Activated T-cell treated with anti-CD3 and anti-CD28 coated beads, Interleukin-2, amount 50 U/mL, for 48 hours (primary cell): ENCODE measurements at regions not wholly inside any gene's neighbourhood (a gene's known extent, or its start where the extent isn't known, plus 50 kb on each side); places are given as distances from the start of the nearest gene placed in this dataset.
"Not testable (repeated sequence)": the region's sequence is repeated elsewhere in the genome, so short reads cannot be mapped to it uniquely, and the experiment has no call there.

ENCODE experiments used
- DNase-seq, 2 experiments: peaks; one replicate each; pipeline ENCODE4 v3.0.0-alpha.2; 2020

- DNase-seq = no peak
These were observed 117.5 kb upstream of the COL1A2 start for GRCh38 chr7:94277236-94277635.

DNA sequence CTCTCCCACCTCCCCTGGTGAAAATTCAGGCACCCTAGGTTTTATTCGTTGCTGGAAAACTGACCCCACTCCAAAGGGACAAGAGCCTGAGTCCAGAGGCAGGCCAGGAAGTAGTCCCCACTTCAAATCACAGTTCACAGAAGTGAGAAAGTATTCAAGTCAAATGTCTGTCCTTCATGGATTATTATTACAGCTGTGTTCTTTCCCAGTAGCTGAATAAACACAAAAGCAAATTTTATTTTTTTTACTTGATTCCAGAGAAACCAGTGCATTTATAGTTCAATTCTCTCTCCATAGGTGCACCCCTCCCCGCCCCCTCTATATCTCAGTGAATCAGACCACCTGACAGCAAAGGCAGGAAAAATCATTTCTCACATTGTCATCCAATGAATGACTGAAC, 113.8 kb upstream of the COL1A2 start:
- DNase-seq = no peak

DNA sequence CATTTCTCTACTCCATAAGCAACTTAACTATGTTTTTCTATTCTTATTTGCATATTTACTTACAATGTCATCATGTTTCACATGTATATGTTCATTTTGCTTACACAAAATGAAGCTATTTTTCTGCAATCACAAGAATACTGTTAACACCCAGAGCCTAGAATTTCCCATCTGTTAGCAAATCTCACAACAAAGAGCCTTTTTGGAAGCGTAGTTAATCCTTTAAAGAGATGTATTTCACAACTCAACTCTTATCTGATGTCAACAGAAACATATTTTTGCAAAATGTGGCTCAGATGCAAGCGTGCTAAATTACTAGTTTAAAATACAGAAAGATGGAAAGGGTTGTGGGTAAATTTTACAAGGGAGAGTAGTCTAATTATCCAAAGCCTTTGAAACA, 110.6 kb upstream of the COL1A2 start:
- DNase-seq = no peak

- DNase-seq = no peak
These were observed 108.6 kb upstream of the COL1A2 start for GRCh38 chr7:94286111-94286510.

GRCh38 chr7:94288096-94288495, 106.6 kb upstream of the COL1A2 start:
- DNase-seq = no peak

DNA sequence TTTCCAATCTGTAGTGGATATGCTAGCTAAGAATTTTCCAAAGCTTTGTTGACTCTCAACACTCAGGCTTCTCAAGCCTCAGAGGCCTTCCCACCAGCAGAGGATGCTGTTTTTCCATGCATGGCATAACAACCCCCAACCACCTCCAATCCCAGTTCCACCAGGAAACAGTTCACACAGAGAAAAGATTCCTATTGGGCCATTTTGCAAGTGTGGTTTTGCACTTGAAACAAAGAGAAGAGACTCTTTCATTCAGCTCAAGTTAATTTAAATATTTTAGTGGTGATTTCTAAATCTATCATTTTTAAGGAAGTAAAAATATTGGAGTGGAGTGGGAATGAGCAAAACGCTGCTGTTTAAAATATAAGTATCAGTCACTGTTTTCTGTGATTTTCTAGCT, 105.6 kb upstream of the COL1A2 start:
- no peak for DNase-seq

DNA sequence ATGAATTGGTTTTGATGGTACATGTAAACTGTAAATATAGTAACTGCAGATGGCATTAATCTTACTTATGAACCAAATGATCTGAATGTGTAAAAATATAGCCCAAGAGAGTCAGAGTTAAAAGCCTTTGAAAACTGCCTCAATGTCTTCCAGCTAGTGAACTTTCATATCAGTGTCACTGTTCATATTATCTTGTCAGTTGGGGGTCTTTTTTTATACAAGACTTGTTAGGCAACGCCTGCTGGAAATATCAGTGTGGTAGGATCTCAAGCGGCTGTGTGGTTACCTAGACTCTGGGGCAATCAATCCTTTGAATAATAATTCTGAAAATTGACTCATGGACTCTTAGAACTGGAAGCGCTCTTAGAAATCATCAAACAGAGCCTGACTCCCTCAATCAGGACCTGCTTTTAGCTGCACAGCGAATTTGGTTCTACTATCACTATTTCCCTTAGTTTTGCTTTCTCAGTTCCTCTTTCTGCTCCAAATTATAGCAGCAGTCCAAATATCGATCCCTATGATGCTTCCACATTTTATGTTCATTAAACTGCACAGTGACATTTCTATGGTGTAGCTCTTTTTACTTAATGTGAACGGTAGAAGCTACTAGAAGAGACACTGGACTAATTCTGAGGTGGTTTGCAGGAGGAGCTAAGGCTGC, 100.1 kb upstream of the COL1A2 start:
- DNase-seq = no peak

DNA sequence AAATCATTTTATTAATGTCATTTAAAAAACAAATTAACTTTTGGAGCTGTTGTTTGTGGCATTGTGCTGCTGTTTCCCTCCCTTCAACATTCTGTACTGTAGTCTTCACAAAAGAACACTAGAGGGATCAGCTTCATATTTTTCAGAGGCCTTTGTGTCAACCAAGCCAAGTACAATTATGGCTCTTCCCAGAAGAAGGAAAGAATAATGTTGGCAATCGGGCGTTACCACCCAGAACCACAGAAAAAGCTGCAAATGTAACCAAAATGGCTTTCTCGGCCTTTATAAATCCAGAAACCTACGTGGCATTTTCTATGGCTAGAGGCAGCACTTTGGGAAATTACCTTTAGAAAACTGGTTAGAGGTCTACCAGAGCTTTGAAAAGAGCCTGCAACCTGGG, 98.8 kb upstream of the COL1A2 start:
- no peak for DNase-seq

DNA sequence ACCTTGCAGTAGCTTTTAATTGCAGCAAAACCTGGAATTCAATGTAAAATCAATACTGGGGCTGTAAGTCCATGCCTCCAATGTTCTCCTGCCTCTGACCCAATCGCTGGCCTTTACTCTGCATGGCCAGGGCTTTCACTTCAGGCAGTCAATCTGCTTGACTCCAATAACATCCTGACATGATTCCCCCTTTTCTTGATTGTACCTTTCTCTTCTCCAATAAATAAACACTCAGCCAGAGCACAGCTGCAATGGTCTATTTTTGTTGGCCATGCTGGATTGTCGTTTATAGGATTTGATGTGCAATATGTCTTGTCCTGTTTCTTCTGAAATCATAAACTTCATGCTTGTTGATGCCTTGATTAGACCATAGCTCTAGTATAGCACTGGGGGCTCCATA, 97.8 kb upstream of the COL1A2 start:
- DNase-seq = no peak

DNA sequence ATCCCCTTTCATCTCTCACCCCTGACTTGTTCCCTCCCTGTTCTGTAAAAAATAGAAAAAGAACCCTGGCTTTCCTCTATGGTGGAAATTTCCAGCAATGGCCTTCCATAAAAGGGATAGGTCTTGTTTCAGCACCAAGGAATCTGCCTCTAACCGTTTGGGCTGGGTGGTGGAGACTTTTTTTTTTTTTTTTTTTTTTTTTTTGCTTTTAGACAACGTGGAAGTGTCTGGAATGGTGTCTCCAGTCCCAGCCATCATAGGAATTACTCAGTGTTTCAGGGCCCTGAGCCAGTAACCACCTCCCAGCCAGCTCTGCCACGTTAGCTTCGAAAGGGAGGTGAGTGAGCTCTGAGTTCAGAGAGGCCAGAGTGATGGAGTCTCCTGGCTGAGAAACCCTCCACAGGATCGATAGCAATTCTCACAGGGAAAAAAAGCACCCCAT, 97.3 kb upstream of the COL1A2 start:
- no peak for DNase-seq

DNA sequence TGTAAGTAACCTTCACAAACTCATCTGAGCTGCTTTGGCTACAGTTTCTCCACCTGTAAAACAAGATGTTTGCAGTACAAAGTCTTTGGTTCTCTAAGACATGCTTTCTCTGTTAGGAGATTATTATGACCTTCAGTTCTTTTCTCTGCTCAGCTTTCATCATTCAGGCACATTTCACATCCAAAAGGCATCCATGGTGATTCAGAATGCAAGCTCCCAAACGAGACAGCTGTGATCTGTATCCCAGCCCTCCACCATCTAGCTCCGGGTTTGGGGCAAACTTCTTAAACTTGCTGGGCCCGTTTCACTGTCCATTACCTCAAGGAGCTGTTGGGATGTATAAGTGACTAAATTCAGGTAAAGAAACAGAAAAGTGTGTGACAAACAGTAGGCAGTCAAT, 95.8 kb upstream of the COL1A2 start:
- no peak for DNase-seq

DNA sequence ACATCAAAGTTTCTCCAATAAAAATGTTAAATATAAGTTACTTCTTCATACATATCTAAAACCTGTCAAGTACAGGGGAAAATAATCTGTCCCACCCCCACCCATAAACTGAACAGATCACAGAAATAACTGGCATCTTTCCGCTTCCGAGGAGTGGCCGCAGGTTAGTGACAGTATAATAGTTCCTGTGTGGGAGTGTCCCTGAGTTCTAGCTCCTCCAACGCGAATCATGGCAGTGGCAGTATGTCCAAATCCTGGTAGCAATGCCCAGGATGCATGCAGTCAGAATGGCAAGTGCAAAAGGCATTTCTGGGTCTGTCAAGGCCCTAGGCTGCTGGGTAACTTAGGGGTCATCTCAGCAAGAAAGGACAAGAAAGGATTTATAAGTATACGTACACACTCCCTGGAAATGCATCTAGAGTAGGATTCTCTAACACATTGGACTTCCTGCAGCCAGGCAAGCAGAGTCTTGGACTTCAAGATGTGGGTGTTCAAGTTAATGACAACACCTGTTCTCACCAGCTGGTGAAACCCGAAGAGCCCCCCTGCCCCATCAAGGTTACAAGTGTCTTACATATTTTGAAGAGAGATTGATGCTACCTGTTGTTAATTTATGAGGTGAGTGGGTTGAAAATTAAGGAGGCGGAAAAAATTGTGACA, 94.4 kb upstream of the COL1A2 start:
- DNase-seq = no peak

- DNase-seq = no peak
These were observed 93.6 kb upstream of the COL1A2 start for GRCh38 chr7:94301024-94301586.

DNA sequence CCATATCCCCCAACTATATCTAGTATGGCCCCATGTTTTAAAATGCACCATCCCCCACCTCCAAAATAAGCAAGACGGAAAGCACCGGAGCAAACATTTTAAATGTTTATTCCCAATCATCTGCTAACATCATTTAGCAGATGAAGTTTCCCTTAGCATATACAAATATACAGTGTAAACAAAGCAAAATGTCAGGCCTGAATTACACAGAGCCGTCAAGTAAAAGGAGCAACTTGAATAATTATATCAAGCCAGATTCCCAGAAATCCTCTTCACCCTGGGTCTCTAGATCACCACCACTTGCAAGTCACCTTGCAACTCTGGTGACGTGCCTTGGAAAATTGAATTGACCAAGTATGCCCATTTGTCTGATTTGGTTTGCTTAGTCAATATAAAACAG, 91.6 kb upstream of the COL1A2 start:
- no peak for DNase-seq

DNA sequence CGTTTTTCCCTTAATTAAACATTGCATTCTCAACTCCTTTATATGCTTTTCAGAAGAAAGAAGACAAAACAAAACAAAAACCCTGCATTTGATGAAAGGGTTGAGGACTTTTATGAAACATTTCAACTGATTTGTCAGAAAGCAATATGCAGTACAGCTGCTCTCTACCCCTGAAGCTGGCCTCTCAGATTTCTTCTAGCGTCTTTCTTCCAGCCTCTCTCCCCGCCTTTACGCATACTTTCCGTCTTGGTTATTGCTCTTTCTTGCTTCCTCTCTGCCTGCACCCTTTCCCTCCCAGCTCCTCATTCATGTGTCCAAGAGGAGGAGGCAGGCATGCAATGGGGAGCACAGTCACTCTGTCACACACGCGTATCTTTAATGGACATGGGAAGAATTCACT, 91.0 kb upstream of the COL1A2 start:
- DNase-seq = no peak

DNA sequence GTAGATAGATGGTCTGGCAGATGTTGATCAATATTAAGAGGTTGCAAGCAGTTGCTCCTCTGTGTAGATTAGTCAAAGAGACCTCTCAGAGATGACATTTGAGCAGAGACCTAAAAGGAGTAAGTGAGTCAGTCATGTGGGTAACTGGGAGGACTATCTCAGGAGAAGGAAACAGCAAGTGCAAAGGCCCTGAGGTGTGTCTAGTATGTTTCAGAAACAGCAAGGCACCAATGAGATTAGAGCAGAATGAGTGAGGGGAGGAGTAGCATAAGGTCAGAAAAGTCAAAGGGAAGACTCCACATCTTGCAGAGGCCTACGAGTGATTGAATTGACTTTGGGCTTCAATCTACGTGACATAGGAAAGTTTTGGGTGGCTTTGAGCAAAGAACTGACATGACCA, 89.8 kb upstream of the COL1A2 start:
- DNase-seq = no peak

- DNase-seq = no peak
These were observed 88.9 kb upstream of the COL1A2 start for GRCh38 chr7:94305836-94306235.

GRCh38 chr7:94307399-94308048, 87.2 kb upstream of the COL1A2 start:
- no peak for DNase-seq

DNA sequence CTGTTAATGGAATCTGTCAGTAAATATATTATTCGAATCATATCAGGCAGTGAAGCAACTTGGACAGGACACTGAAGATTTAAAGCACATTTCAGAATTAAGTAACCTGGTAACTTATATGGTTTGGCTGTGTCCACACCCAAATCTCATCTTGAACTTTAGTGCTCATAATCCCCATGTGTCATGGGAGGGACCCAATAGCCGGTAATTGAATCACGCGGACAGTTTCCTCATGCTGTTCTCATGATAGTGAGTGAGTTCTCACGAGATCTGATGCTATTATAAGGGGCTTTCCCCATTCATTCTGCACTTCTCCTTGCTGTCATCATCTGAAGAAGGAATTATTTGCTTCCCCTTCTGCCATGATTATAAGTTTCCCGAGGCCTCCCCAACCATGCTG, 83.2 kb upstream of the COL1A2 start:
- no peak for DNase-seq

- DNase-seq = no peak
These were observed 80.8 kb upstream of the COL1A2 start for GRCh38 chr7:94313926-94314325.

GRCh38 chr7:94314413-94315410, 80.0 kb upstream of the COL1A2 start:
- no peak for DNase-seq

DNA sequence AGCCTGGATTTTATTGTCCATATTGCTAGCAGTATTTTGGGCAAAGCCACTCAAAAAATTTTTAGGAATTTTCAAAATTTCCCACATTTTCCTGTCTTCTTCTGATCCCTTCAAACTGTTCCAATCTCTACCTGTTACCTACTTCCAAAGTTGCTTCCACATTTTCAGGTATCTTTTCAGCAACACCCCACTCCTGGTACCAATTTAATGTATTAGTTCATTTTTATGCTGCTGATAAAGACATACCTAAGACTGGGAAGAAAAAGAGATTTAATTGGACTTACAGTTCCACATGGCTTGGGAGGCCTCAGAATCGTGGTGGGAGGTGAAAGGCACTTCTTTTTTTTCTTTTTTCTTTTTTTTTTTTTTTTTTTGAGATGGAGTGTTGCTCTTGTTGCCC, 73.6 kb upstream of the COL1A2 start:
- not testable (repeated sequence) for DNase-seq

GRCh38 chr7:94323844-94324243, 70.9 kb upstream of the COL1A2 start:
- no peak for DNase-seq
